D721Med (cell line): ENCODE measurements at regions not wholly inside any gene's neighbourhood (a gene's known extent, or its start where the extent isn't known, plus 50 kb on each side); places are given as distances from the start of the nearest gene placed in this dataset.

Source experiments
- DNase-seq: peaks from one replicate; pipeline ENCODE4 v3.0.0; 2011; ENCODE audit warnings: low spot score; ENCODE audit not compliant: insufficient read length
- FAIRE-seq: peaks from 2 replicates; lab custom pipeline; 2011; peaks lifted over from hg19 to GRCh38; lab: Jason Lieb, UNC
- TF ChIP-seq, protein P1 (sequence below): IDR thresholded peaks from 2 replicates; pipeline ENCODE4 v1.5.1; 2012; ENCODE audit warnings: mild to moderate bottlenecking, control low read depth; ENCODE audit not compliant: insufficient read depth; ENCODE audit errors: missing control alignments

GRCh38 chr13:44317752-44318151 is 55.9 kb upstream of the SERP2 start:
- DNase-seq: no peak
- FAIRE-seq: no peak
- TF ChIP-seq, protein P1, sequence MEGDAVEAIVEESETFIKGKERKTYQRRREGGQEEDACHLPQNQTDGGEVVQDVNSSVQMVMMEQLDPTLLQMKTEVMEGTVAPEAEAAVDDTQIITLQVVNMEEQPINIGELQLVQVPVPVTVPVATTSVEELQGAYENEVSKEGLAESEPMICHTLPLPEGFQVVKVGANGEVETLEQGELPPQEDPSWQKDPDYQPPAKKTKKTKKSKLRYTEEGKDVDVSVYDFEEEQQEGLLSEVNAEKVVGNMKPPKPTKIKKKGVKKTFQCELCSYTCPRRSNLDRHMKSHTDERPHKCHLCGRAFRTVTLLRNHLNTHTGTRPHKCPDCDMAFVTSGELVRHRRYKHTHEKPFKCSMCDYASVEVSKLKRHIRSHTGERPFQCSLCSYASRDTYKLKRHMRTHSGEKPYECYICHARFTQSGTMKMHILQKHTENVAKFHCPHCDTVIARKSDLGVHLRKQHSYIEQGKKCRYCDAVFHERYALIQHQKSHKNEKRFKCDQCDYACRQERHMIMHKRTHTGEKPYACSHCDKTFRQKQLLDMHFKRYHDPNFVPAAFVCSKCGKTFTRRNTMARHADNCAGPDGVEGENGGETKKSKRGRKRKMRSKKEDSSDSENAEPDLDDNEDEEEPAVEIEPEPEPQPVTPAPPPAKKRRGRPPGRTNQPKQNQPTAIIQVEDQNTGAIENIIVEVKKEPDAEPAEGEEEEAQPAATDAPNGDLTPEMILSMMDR: no peak

DNA sequence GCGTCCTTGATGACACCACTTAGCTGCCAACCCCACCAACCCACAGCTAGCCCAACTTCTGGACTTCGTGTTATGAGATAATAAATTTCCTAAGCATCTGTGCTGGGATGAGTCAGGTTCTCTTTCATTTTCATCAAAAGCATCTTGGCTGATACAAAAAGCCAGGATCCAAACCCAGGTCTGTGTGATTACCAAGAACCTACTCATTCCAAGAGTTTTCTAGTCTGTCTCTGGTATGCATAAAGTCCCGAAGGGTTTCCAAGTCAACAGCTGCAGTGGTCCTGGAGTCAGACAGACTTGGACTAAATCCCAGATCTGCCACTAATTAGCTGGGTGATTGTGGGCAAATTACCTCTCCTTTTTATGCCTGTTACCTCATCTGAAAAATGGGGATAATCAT is 55.5 kb upstream of the SERP2 start:
- DNase-seq: no peak
- TF ChIP-seq, protein P1: no peak
- FAIRE-seq: no peak

GRCh38 chr13:44320611-44321010 is 53.0 kb upstream of the SERP2 start:
- TF ChIP-seq, protein P1: no peak
- FAIRE-seq (no peak), DNase-seq (no peak)

DNA sequence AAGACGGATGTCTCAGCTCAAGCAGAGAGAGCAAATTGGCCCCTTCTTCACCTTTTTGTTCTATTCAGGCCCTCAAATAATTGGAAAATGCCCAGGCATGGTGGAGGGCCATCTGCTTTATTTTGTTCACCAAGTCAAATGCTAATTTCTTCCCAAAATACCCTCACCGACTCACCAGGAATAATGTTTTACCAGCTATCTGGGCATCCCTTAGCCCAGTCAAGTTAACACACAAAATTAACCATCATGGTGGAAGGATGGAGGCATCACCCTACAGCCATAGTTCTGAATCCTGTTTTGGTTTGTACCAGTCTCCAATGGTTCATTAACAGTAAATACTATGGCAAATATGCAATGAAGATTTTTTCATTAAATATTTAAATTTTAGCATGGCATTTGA is 51.7 kb upstream of the SERP2 start:
- TF ChIP-seq, protein P1: no peak
- DNase-seq (no peak), FAIRE-seq (no peak)

DNA sequence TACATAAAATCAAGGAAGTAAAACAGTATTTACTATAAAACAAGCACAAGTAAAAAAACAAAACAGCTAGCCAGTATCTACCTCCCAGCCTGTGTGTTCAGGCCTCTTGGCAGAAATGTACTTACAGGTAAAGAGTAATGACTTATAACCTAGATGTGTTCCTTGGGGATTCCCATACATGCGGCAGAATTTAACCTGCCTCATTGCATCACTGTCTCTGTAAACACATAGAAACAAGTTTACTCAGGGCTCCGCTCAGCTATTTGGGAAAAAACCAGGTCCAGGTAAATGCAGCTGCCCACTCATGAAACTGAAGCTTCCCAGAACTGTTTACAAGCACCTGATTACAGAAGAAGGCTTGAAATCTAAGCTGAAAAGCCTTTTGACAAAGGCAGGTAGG is 50.7 kb upstream of the SERP2 start:
- TF ChIP-seq, protein P1: no peak
- FAIRE-seq: no peak

GRCh38 chr13:44323754-44324153 is 49.9 kb upstream of the SERP2 start:
- TF ChIP-seq, protein P1: no peak
- DNase-seq: no peak
- no peak for FAIRE-seq

More for the DNA sequence above, 50.7 kb upstream of the SERP2 start:
- DNase-seq: no peak
